GM23248 (cell line): ENCODE measurements at regions not wholly inside any gene's neighbourhood (a gene's known extent, or its start where the extent isn't known, plus 50 kb on each side); places are given as distances from the start of the nearest gene placed in this dataset.

ENCODE experiments used
- EZH2 ChIP-seq: fragments of 200-600 bp; sonication (generic); IDR thresholded peaks from 2 replicates; pipeline ENCODE4 v1.6.1; 2018; ENCODE audit warnings: antibody characterized with exemption, mild to moderate bottlenecking; ENCODE audit not compliant: insufficient read depth, poor library complexity, severe bottlenecking
- EZH2phosphoT487 ChIP-seq: fragments of 200-600 bp; sonication (generic); IDR thresholded peaks from 2 replicates; pipeline ENCODE4 v1.6.1; 2018; ENCODE audit warnings: antibody characterized with exemption, moderate library complexity, mild to moderate bottlenecking, low read depth; ENCODE audit not compliant: insufficient read depth

DNA sequence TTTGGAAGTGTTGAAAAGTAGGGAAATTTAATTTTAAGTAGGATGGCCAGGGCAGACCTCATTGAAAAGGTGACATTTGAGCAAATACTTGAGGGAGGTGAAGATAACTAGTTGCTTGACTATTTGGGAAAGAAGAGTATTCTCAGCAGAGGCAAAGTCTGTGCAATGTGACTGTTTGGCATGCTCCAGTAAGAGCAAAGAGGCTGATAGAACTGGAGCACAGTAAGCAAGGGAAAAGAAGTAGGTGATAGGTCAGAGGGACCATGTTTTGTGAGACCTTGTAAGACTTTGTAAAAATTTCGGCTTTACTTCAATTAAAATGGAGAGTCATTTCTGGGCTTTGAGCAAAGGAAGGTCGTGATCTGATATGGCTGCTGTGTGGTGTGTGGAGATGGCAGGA, 335.8 kb downstream of the ZIC1 start:
- TF ChIP-seq EZH2phosphoT487: no peak
- TF ChIP-seq EZH2: no peak
